HepG2 (cell line): ENCODE measurements at regions not wholly inside any gene's neighbourhood (a gene's known extent, or its start where the extent isn't known, plus 50 kb on each side); places are given as distances from the start of the nearest gene placed in this dataset.

Source experiments
- ATF4 ChIP-seq, 2 experiments: fragments of 450-650 bp in 1 of 2; sonication (generic) in 1 of 2; formaldehyde crosslinking; IDR thresholded peaks; 2 replicates each; pipeline versions ENCODE4 v1.5.0 to v1.8.0; 2020 to 2022; ENCODE audit warnings: mild to moderate bottlenecking in 1 of 2, missing genetic modification reagents in 1 of 2
- BATF2 ChIP-seq: sonication (generic); formaldehyde crosslinking; IDR thresholded peaks from 2 replicates; pipeline ENCODE4 v1.8.0; 2022; ENCODE audit warnings: mild to moderate bottlenecking, missing genetic modification reagents, moderate library complexity
- DNMT3B ChIP-seq: conservative IDR thresholded peaks from 2 replicates; pipeline ENCODE4 v1.6.1; 2016; ENCODE audit warnings: missing biosample characterization, control low read depth
- GZF1 ChIP-seq: sonication (generic); formaldehyde crosslinking; IDR thresholded peaks from 2 replicates; pipeline ENCODE4 v1.5.1; 2020; ENCODE audit warnings: mild to moderate bottlenecking, missing genetic modification reagents
- NAIF1 ChIP-seq: sonication (generic); formaldehyde crosslinking; IDR thresholded peaks from 2 replicates; pipeline ENCODE4 v1.5.0; 2020; ENCODE audit warnings: mild to moderate bottlenecking, missing genetic modification reagents, borderline replicate concordance
- RARA ChIP-seq: IDR thresholded peaks from 2 replicates; pipeline ENCODE4 v1.6.1; 2016; ENCODE audit warnings: missing genetic modification reagents, missing compliant biosample characterization
- RCOR2 ChIP-seq: IDR thresholded peaks from 2 replicates; pipeline ENCODE4 v1.6.1; 2016; ENCODE audit warnings: missing biosample characterization, missing genetic modification reagents
- SETDB1 ChIP-seq: sonication (generic); formaldehyde crosslinking; IDR thresholded peaks from 2 replicates; pipeline ENCODE4 v1.5.1; 2020; ENCODE audit warnings: missing genetic modification reagents, mild to moderate bottlenecking, borderline replicate concordance
- XRCC5 ChIP-seq: fragments of 200-400 bp; formaldehyde crosslinking; optimal IDR thresholded peaks from 2 replicates; pipeline ENCODE3; 2017; ENCODE audit warnings: mild to moderate bottlenecking, low read length
- ZMAT3 ChIP-seq: sonication (generic); formaldehyde crosslinking; conservative IDR thresholded peaks from 2 replicates; pipeline ENCODE4 v1.7.0; 2021; ENCODE audit warnings: missing genetic modification reagents
- ZNF337 ChIP-seq: sonication (generic); formaldehyde crosslinking; IDR thresholded peaks from 2 replicates; pipeline ENCODE4 v1.5.1; 2020; ENCODE audit warnings: missing genetic modification reagents, low read depth, mild to moderate bottlenecking, borderline replicate concordance
- ZSCAN22 ChIP-seq: sonication (generic); formaldehyde crosslinking; IDR thresholded peaks from 2 replicates; pipeline ENCODE4 v1.4.0; 2020; ENCODE audit warnings: mild to moderate bottlenecking, missing genetic modification reagents
- TF ChIP-seq, protein P1 (sequence below): sonication (generic); formaldehyde crosslinking; conservative IDR thresholded peaks from 2 replicates; pipeline ENCODE4 v1.4.0; 2020; ENCODE audit warnings: missing genetic modification reagents
- TF ChIP-seq, protein P2 (sequence below): sonication (generic); formaldehyde crosslinking; IDR thresholded peaks from 2 replicates; pipeline ENCODE4; 2020; ENCODE audit warnings: missing genetic modification reagents, mild to moderate bottlenecking, borderline replicate concordance
- TF ChIP-seq, protein P3 (sequence below): sonication (generic); formaldehyde crosslinking; IDR thresholded peaks from 2 replicates; pipeline ENCODE4 v1.4.0; 2020; ENCODE audit warnings: missing genetic modification reagents
- TF ChIP-seq, protein P4 (sequence below): sonication (generic); formaldehyde crosslinking; IDR thresholded peaks from 2 replicates; pipeline ENCODE4 v1.8.0; 2022; ENCODE audit warnings: mild to moderate bottlenecking, missing genetic modification reagents
- TF ChIP-seq, protein P5 (sequence below): sonication (generic); IDR thresholded peaks from 2 replicates; pipeline ENCODE4 v1.6.1; 2016; ENCODE audit warnings: low read depth, borderline replicate concordance

DNA sequence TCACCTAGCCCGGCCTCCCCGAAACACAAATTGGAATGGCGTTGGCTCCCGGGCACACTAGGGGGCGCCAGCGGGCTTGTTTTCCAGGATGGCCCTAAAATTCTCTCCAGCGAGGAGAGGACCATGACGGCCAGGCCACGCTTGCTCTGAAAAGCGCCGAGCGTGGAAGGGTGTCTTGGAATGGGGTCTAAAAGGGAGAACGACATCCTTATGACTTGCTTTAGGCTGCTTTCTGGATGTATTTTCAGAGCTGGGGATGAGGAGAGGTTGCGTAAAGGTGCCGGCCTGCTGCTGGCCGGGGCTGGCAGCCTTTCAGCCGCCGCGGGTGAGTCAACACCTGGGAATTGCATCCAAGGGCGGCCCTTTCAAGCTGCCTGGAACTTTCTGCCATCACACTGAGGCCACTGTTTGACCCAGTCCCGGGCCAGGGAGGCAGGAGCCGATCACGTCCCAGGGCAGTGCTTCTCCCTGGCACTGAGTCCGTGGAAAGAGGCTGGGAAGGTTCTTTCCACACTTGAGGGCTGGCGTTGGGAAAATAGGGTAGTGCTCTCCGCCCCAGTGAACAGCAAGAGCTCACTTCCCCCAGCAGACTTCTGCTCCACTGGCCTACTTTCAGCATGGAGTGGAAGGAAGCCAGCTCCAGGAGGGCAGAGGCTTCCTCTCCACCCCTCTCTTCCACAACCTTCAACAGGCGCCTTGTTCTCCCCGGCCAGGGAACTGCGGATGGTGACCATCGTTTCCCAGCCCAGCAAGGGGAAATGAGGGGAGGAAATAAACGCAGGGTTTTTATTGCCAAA, 216.2 kb downstream of the TTC8 start (continued):
- TF ChIP-seq, protein P1, sequence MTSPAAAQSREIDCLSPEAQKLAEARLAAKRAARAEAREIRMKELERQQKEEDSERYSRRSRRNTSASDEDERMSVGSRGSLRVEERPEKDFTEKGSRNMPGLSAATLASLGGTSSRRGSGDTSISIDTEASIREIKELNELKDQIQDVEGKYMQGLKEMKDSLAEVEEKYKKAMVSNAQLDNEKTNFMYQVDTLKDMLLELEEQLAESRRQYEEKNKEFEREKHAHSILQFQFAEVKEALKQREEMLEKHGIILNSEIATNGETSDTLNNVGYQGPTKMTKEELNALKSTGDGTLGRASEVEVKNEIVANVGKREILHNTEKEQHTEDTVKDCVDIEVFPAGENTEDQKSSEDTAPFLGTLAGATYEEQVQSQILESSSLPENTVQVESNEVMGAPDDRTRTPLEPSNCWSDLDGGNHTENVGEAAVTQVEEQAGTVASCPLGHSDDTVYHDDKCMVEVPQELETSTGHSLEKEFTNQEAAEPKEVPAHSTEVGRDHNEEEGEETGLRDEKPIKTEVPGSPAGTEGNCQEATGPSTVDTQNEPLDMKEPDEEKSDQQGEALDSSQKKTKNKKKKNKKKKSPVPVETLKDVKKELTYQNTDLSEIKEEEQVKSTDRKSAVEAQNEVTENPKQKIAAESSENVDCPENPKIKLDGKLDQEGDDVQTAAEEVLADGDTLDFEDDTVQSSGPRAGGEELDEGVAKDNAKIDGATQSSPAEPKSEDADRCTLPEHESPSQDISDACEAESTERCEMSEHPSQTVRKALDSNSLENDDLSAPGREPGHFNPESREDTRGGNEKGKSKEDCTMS: no peak
- TF ChIP-seq SETDB1: no peak
- TF ChIP-seq, protein P2, sequence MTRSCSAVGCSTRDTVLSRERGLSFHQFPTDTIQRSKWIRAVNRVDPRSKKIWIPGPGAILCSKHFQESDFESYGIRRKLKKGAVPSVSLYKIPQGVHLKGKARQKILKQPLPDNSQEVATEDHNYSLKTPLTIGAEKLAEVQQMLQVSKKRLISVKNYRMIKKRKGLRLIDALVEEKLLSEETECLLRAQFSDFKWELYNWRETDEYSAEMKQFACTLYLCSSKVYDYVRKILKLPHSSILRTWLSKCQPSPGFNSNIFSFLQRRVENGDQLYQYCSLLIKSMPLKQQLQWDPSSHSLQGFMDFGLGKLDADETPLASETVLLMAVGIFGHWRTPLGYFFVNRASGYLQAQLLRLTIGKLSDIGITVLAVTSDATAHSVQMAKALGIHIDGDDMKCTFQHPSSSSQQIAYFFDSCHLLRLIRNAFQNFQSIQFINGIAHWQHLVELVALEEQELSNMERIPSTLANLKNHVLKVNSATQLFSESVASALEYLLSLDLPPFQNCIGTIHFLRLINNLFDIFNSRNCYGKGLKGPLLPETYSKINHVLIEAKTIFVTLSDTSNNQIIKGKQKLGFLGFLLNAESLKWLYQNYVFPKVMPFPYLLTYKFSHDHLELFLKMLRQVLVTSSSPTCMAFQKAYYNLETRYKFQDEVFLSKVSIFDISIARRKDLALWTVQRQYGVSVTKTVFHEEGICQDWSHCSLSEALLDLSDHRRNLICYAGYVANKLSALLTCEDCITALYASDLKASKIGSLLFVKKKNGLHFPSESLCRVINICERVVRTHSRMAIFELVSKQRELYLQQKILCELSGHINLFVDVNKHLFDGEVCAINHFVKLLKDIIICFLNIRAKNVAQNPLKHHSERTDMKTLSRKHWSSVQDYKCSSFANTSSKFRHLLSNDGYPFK (CRISPR knock-in tag): peak; percentile 77; the same call in 1 of the 2 replicates
- TF ChIP-seq DNMT3B (CRISPR knock-in tag): no peak
- TF ChIP-seq, protein P3, sequence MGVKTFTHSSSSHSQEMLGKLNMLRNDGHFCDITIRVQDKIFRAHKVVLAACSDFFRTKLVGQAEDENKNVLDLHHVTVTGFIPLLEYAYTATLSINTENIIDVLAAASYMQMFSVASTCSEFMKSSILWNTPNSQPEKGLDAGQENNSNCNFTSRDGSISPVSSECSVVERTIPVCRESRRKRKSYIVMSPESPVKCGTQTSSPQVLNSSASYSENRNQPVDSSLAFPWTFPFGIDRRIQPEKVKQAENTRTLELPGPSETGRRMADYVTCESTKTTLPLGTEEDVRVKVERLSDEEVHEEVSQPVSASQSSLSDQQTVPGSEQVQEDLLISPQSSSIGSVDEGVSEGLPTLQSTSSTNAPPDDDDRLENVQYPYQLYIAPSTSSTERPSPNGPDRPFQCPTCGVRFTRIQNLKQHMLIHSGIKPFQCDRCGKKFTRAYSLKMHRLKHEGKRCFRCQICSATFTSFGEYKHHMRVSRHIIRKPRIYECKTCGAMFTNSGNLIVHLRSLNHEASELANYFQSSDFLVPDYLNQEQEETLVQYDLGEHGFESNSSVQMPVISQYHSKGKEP (CRISPR knock-in tag): no peak
- TF ChIP-seq ZSCAN22 (CRISPR knock-in tag): no peak
- TF ChIP-seq NAIF1 (CRISPR knock-in tag): 0 out of 2 replicates have a peak, but pooled peaks have one; percentile 24
- 0 out of 2 replicates have a peak, but pooled peaks have one; percentile 54 for TF ChIP-seq GZF1 (CRISPR knock-in tag)
- TF ChIP-seq ATF4 (CRISPR knock-in tag; IDR thresholded peaks at IDR 0.05): peak in 1 of 2 experiments; percentile 56; a peak in 1 of 4 replicates
- TF ChIP-seq RARA (CRISPR knock-in tag): peak; percentile 90
- TF ChIP-seq, protein P4, sequence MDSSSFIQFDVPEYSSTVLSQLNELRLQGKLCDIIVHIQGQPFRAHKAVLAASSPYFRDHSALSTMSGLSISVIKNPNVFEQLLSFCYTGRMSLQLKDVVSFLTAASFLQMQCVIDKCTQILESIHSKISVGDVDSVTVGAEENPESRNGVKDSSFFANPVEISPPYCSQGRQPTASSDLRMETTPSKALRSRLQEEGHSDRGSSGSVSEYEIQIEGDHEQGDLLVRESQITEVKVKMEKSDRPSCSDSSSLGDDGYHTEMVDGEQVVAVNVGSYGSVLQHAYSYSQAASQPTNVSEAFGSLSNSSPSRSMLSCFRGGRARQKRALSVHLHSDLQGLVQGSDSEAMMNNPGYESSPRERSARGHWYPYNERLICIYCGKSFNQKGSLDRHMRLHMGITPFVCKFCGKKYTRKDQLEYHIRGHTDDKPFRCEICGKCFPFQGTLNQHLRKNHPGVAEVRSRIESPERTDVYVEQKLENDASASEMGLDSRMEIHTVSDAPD (CRISPR knock-in tag): no peak; the same call in 1 of the 2 replicates
- peak; percentile 95 for TF ChIP-seq XRCC5
- TF ChIP-seq ZMAT3 (CRISPR knock-in tag): no peak
- TF ChIP-seq BATF2 (CRISPR knock-in tag): no peak
- TF ChIP-seq, protein P5, sequence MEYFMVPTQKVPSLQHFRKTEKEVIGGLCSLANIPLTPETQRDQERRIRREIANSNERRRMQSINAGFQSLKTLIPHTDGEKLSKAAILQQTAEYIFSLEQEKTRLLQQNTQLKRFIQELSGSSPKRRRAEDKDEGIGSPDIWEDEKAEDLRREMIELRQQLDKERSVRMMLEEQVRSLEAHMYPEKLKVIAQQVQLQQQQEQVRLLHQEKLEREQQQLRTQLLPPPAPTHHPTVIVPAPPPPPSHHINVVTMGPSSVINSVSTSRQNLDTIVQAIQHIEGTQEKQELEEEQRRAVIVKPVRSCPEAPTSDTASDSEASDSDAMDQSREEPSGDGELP: peak; percentile 68
- peak; percentile 54 for TF ChIP-seq RCOR2 (CRISPR knock-in tag)
- peak; percentile 78; the same call in 1 of the 2 replicates for TF ChIP-seq ZNF337
